Posterior cingulate gyrus (tissue), 11 donors: ENCODE measurements at regions not wholly inside any gene's neighbourhood (a gene's known extent, or its start where the extent isn't known, plus 50 kb on each side); places are given as distances from the start of the nearest gene placed in this dataset.

Source experiments
- DNase-seq, 10 donors: peaks; one replicate each; pipeline versions ENCODE4 v3.0.0 to v3.0.0-alpha.2; 2020 to 2021; ENCODE audit warnings: mixed read lengths in 3 of 10
- intact Hi-C: fragments of 100-400 bp; cut with DNase I; formaldehyde crosslinking; loops from one replicate; pipeline ENCODE4 v1.15.1; 2023

GRCh38 chr2:76599732-76600368 lies 889.1 kb upstream of the GCFC2 start:
- intact Hi-C loops: loop anchor here (1.0 to 10.0 kb wide), 3 partner anchors 403 to 955 kb away; partner anchors contain the start of gene MRPL19
- peak; percentile 13 to 93 (median 46) for DNase-seq

- intact Hi-C loops: no loop called here
- no peak for DNase-seq
Measured at GRCh38 chr2:76584474-76584873, 873.8 kb upstream of the GCFC2 start.

GRCh38 chr2:76579911-76580310 lies 869.2 kb upstream of the GCFC2 start:
- intact Hi-C loops: no loop called here
- no peak for DNase-seq

- no peak for DNase-seq
- intact Hi-C loops: no loop called here
Measured at GRCh38 chr2:76572981-76573380, 862.3 kb upstream of the GCFC2 start.

GRCh38 chr2:76569819-76570218 lies 859.1 kb upstream of the GCFC2 start:
- intact Hi-C loops: no loop called here
- no peak for DNase-seq

GRCh38 chr2:76567478-76567877 lies 856.8 kb upstream of the GCFC2 start:
- DNase-seq: no peak
- intact Hi-C loops: no loop called here

- no peak for DNase-seq
- intact Hi-C loops: no loop called here
Measured at GRCh38 chr2:76564734-76565133, 854.0 kb upstream of the GCFC2 start.

GRCh38 chr2:76563730-76564129 lies 853.0 kb upstream of the GCFC2 start:
- peak in 4 of 10 donors; percentile 16 to 78 (median 66) for DNase-seq
- intact Hi-C loops: no loop called here

GRCh38 chr2:76558157-76558556 lies 847.4 kb upstream of the GCFC2 start:
- intact Hi-C loops: no loop called here
- DNase-seq: no peak

- intact Hi-C loops: no loop called here
- DNase-seq: no peak
Measured at GRCh38 chr2:76556018-76556417, 845.3 kb upstream of the GCFC2 start.

- intact Hi-C loops: no loop called here
- no peak for DNase-seq
Measured at GRCh38 chr2:76546207-76546606, 835.5 kb upstream of the GCFC2 start.

- intact Hi-C loops: no loop called here
- DNase-seq: no peak
Measured at GRCh38 chr2:76544901-76545300, 834.2 kb upstream of the GCFC2 start.

- no peak for DNase-seq
- intact Hi-C loops: no loop called here
Measured at GRCh38 chr2:76517574-76517909, 806.8 kb upstream of the GCFC2 start.

- DNase-seq: no peak
Measured at GRCh38 chr2:76516861-76517573, 806.3 kb upstream of the GCFC2 start.

GRCh38 chr2:76512201-76512820 lies 801.6 kb upstream of the GCFC2 start:
- no peak for DNase-seq

More at GRCh38 chr2:76516861-76517573, 806.3 kb upstream of the GCFC2 start:
- intact Hi-C loops: no loop called here

GRCh38 chr2:76506538-76506937 lies 795.8 kb upstream of the GCFC2 start:
- intact Hi-C loops: no loop called here
- DNase-seq: no peak

More at GRCh38 chr2:76512201-76512820, 801.6 kb upstream of the GCFC2 start:
- intact Hi-C loops: no loop called here

GRCh38 chr2:76501641-76502040 lies 790.9 kb upstream of the GCFC2 start:
- intact Hi-C loops: no loop called here
- DNase-seq: no peak

- intact Hi-C loops: no loop called here
- no peak for DNase-seq
Measured at GRCh38 chr2:76498360-76498759, 787.6 kb upstream of the GCFC2 start.

GRCh38 chr2:76491503-76491902 lies 780.8 kb upstream of the GCFC2 start:
- no peak for DNase-seq
- intact Hi-C loops: no loop called here

GRCh38 chr2:76478266-76479035 lies 767.7 kb upstream of the GCFC2 start:
- intact Hi-C loops: no loop called here
- no peak for DNase-seq

- intact Hi-C loops: no loop called here
- no peak for DNase-seq
Measured at GRCh38 chr2:76472946-76473345, 762.2 kb upstream of the GCFC2 start.
